Neural progenitor cell (in vitro differentiated cells): ENCODE measurements at regions not wholly inside any gene's neighbourhood (a gene's known extent, or its start where the extent isn't known, plus 50 kb on each side); places are given as distances from the start of the nearest gene placed in this dataset.

Experiments
- CTCF ChIP-seq: fragments of 200-600 bp; sonication (generic); IDR thresholded peaks from 2 replicates; pipeline ENCODE4 v1.5.1; 2017; ENCODE audit warnings: antibody characterized with exemption, mild to moderate bottlenecking
- EZH2 ChIP-seq: fragments of 200-600 bp; sonication (generic); IDR thresholded peaks from 2 replicates; pipeline ENCODE4 v1.6.1; 2017; ENCODE audit warnings: antibody characterized with exemption, mild to moderate bottlenecking, moderate library complexity
- EZH2phosphoT487 ChIP-seq: fragments of 200-600 bp; sonication (generic); IDR thresholded peaks from 2 replicates; pipeline ENCODE4 v1.6.1; 2017; ENCODE audit warnings: antibody characterized with exemption

GRCh38 chr4:125658773-125659172 is 344.0 kb downstream of the FAT4 start:
- TF ChIP-seq CTCF (no peak), EZH2 (no peak), EZH2phosphoT487 (no peak)
